Transverse colon (tissue), 4 donors: ENCODE measurements at regions not wholly inside any gene's neighbourhood (a gene's known extent, or its start where the extent isn't known, plus 50 kb on each side); places are given as distances from the start of the nearest gene placed in this dataset.

ENCODE experiments used
- DNase-seq: peaks from one replicate; pipeline ENCODE4 v3.0.0-alpha.2; 2019
- H3K27ac ChIP-seq, 4 donors: fragments of 200-600 bp; sonication (generic); 2 replicates each; pipeline ENCODE4 v1.5.1; 2016 to 2018; ENCODE audit warnings: inconsistent platforms in 4 of 4
- H3K27me3 ChIP-seq: fragments of 200-600 bp; sonication (generic); 2 replicates; pipeline ENCODE4 v1.5.1; 2017; ENCODE audit warnings: inconsistent platforms
- H3K36me3 ChIP-seq, 4 donors: fragments of 200-600 bp; sonication (generic); 2 replicates each; pipeline ENCODE4 v1.5.1; 2017 to 2019; ENCODE audit warnings: inconsistent platforms in 4 of 4
- H3K4me1 ChIP-seq, 4 donors: fragments of 200-600 bp; sonication (generic); 2 replicates each; pipeline ENCODE4 v1.5.1; 2017 to 2020; ENCODE audit warnings: inconsistent platforms in 4 of 4
- H3K4me3 ChIP-seq, 4 donors: fragments of 200-600 bp; sonication (generic); 1 replicate in 1 of 4; 2 replicates in 3 of 4; pipeline versions ENCODE4 v1.5.1 to v1.6.1; 2017 to 2019; ENCODE audit warnings: inconsistent platforms in 4 of 4
- H3K9me3 ChIP-seq, 2 donors: fragments of 200-600 bp; sonication (generic); 2 replicates each; pipeline ENCODE4 v1.5.1; 2017 to 2019; ENCODE audit warnings: inconsistent platforms in 2 of 2
- EP300 ChIP-seq: sonication (generic); formaldehyde crosslinking; IDR thresholded peaks from one replicate; pipeline ENCODE4 v1.6.1; 2017; ENCODE audit warnings: antibody characterized with exemption, low read depth
- POLR2A ChIP-seq: fragments of 450-650 bp; IDR thresholded peaks from one replicate; pipeline ENCODE4 v1.6.1; 2016; ENCODE audit warnings: antibody characterized with exemption, mild to moderate bottlenecking, moderate library complexity
- POLR2AphosphoS5 ChIP-seq, 3 donors: sonication (generic); formaldehyde crosslinking; IDR thresholded peaks; one replicate each; pipeline ENCODE4 v1.6.1; 2016; ENCODE audit warnings: antibody characterized with exemption in 3 of 3
- WGBS, 2 donors: methylation state at CpG; one replicate each; pipeline ENCODE4 v1.1.5; 2018; ENCODE audit warnings: low coverage in 1 of 2; 5-methylcytosine and 5-hydroxymethylcytosine counted together
- in situ Hi-C, 4 donors: fragments of 200-750 bp; cut with MboI; loops; one replicate each; pipeline versions ENCODE4 v1.15.0 to v1.15.1; 2017; ENCODE audit warnings: low sequenced_read_pairs in 3 of 4, low pct_ligation_motif_present in 1 of 4, low pct_unique_long_range_greater_than_20kb in 1 of 4
- intact Hi-C: fragments of 100-400 bp; cut with DNase I; formaldehyde crosslinking; loops from one replicate; pipeline ENCODE4 v1.15.1; 2023; ENCODE audit warnings: low total_unique reads
- TF ChIP-seq, protein P1 (sequence below), 5 experiments: fragments of 200-600 bp in 3 of 5; fragments of 450-650 bp in 2 of 5; sonication (generic) in 3 of 5; IDR thresholded peaks; 1 replicate in 2 of 5; 2 replicates in 3 of 5; pipeline ENCODE4 v1.5.1; 2016 to 2017; ENCODE audit warnings: antibody characterized with exemption in 5 of 5, inconsistent platforms in 3 of 5, mild to moderate bottlenecking in 2 of 5, moderate library complexity in 1 of 5

DNA sequence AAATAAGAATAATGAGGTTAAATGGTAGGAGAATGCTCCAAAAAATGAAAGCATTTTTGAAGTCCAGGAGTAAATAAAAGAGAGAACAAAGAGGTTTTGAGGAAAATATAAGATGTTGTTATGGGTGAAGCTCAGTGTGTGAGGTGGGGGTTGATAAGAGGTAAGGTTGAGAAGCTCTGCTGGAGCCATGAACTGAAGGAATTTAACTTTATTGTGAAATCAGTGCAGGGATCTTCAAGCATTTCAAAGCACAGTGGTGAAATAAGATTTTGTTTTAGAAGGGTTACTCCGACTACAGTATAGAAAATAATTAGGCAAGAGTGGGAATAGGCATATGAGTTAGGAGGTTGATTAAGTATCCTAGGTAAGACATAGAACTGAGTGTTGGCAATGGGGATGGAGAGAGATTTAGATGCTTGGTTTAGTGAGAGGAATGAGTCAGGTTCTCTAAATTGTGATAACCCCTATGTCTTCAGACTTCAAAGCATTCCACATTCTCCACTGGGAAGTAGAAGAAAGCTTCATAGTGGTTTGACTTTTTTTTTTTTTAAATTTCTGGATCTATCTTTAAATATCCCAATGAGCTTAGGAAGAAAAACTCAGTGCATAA, 403.2 kb downstream of the AASDHPPT start:
- no peak for DNase-seq
- Histone ChIP-seq H3K4me1 (no peaks in the 10 kb centered on the region), H3K4me3 (no peak overlapping the region), H3K27me3 (no peaks in the 10 kb centered on the region), H3K27ac (no peak overlapping the region), H3K9me3 (no peaks in the 10 kb centered on the region), H3K36me3 (no peaks in the 10 kb centered on the region)
- in situ Hi-C loops (no loop called here), intact Hi-C loops (no loop called here)
- WGBS, 2 donors = 84 to 92% methylated on average over 1 of the region's 1 CpG
- no peak for TF ChIP-seq POLR2A
- TF ChIP-seq EP300 = no peak
- TF ChIP-seq POLR2AphosphoS5 (IDR thresholded peaks at IDR 0.05) = no peak

DNA sequence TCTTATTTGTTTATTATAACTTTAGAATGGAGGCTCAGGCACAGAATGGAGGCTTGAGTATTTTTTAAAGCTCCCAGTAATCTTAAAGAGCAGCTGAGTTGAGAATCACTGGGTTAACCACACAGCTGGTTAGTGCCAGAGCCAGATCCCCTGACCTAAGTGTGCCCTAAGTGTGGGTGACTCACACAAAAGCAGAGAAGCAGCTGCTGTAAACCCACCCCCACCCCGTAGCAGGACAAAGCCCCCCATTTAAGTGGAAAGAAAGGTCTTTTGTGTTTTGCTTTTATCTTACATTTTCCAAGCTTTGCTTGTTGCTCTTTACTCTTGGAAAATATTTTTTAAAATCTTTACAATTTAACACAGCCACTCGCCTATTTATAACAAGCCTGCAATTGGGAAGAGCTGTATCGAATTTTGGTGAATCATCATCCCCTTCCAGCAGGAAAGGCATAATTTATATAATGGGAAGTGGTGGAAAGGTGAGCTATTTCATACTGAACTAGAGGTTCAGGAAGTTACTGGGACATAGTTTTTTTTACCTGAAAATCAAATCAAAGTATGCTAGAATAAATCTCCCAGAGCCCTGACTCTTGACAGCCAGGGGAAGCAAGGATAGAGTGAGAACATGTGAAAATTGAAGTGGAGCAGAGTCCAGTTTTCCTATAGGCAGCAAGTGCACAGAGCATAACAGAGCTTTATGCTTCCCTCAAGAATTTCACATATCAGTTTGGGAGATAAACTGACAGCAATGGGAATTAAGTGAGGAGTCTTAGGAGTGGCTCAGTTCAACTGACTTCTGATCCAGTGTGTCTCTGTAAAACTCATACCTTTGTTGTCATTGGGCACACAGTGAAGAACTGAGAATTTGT, 405.7 kb downstream of the AASDHPPT start:
- Histone ChIP-seq H3K27me3 (no peaks in the 10 kb centered on the region), H3K4me1 (no peaks in the 10 kb centered on the region), H3K27ac (no peak overlapping the region), H3K9me3 (no peaks in the 10 kb centered on the region), H3K4me3 (no peak overlapping the region), H3K36me3 (no peaks in the 10 kb centered on the region)
- DNase-seq = no peak
- TF ChIP-seq, protein P1, sequence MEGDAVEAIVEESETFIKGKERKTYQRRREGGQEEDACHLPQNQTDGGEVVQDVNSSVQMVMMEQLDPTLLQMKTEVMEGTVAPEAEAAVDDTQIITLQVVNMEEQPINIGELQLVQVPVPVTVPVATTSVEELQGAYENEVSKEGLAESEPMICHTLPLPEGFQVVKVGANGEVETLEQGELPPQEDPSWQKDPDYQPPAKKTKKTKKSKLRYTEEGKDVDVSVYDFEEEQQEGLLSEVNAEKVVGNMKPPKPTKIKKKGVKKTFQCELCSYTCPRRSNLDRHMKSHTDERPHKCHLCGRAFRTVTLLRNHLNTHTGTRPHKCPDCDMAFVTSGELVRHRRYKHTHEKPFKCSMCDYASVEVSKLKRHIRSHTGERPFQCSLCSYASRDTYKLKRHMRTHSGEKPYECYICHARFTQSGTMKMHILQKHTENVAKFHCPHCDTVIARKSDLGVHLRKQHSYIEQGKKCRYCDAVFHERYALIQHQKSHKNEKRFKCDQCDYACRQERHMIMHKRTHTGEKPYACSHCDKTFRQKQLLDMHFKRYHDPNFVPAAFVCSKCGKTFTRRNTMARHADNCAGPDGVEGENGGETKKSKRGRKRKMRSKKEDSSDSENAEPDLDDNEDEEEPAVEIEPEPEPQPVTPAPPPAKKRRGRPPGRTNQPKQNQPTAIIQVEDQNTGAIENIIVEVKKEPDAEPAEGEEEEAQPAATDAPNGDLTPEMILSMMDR (IDR thresholded peaks at IDR 0.05) = no peak
- TF ChIP-seq POLR2AphosphoS5 (IDR thresholded peaks at IDR 0.05) = no peak
- TF ChIP-seq POLR2A = no peak
- no peak for TF ChIP-seq EP300
- 13 to 32% methylated on average over 3 of the region's 3 CpGs for WGBS, 2 donors
- in situ Hi-C loops (no loop called here), intact Hi-C loops (no loop called here)

DNA sequence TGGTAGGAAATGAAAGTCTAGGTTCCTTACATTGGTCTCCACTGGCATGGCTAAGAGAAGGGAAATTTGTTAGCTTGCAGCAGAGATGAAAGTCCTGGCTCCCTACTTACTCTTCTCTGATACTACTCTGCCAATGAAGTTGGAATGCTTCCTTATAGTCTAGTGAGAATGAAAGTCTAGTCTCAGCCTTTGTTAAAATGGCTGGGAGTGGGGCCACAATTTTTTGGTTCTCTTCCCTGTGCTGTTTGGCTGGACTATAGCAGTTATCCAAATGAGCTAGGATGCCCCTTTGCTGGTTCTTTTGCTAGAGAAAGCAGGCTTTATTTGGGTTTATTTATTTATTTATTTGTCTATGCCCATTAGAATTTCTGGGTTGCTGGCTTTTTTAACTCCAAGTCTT, 414.3 kb downstream of the AASDHPPT start:
- Histone ChIP-seq H3K9me3 (no peaks in the 10 kb centered on the region), H3K4me1 (no peaks in the 10 kb centered on the region), H3K4me3 (no peak overlapping the region), H3K36me3 (no peaks in the 10 kb centered on the region), H3K27ac (no peak overlapping the region), H3K27me3 (no peaks in the 10 kb centered on the region)
- in situ Hi-C loops = no loop called here
- no peak for DNase-seq
- intact Hi-C loops = loop anchor here (5.0 kb wide), 1 partner anchor 691 kb away; no protein-coding TSS in a partner anchor
- TF ChIP-seq POLR2A = no peak
- no peak for TF ChIP-seq POLR2AphosphoS5 (IDR thresholded peaks at IDR 0.05)
- TF ChIP-seq, protein P1 (IDR thresholded peaks at IDR 0.05) = no peak
- TF ChIP-seq EP300 = no peak

DNA sequence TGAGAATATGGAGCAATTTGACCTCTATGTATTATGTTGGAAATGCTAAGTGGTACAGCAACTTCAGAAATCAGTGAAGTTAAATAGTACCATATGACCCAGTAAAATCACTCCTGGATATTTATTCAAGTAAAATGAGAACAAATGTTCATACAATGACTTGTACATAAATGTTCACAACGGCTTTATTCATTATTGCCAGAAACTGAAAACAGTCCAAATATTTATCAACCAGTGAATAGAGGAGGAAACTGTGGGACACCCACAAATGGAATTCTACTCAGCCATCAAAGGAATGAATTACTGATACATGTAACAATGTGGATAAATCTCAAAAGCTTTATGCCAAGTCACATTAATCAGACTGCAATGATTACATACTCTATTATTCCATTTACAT, 416.3 kb downstream of the AASDHPPT start:
- intact Hi-C loops = loop anchor here (5.0 kb wide), 1 partner anchor 689 kb away; no protein-coding TSS in a partner anchor
- H3K9me3 ChIP-seq = no peaks in the 10 kb centered on the region
- H3K4me1 ChIP-seq = no peaks in the 10 kb centered on the region
- no peaks in the 10 kb centered on the region for H3K36me3 ChIP-seq
- H3K4me3 ChIP-seq = no peak overlapping the region
- H3K27me3 ChIP-seq = no peaks in the 10 kb centered on the region
- no peak for DNase-seq
- TF ChIP-seq POLR2A = no peak
- TF ChIP-seq, protein P1 (IDR thresholded peaks at IDR 0.05) = no peak
- no peak for TF ChIP-seq EP300
- TF ChIP-seq POLR2AphosphoS5 (IDR thresholded peaks at IDR 0.05) = no peak
- no peak overlapping the region for H3K27ac ChIP-seq
- WGBS, 2 donors = 37 to 45% methylated on average over 1 of the region's 1 CpG
- in situ Hi-C loops = no loop called here
